Muscle of leg (tissue), 3 donors: ENCODE measurements at regions not wholly inside any gene's neighbourhood (a gene's known extent, or its start where the extent isn't known, plus 50 kb on each side); places are given as distances from the start of the nearest gene placed in this dataset.
A peak's percentile ranks its signal among the peaks of the same experiment; 100 is the strongest.

Experiments used
- DNase-seq: peaks from one replicate; pipeline ENCODE4 v3.0.0; 2013
- H3K27ac ChIP-seq: one replicate; pipeline ENCODE4 v1.5.1; 2013; ENCODE audit warnings: mild to moderate bottlenecking, low read length, control low read depth
- H3K27me3 ChIP-seq: one replicate; pipeline ENCODE4 v1.6.1; 2013; ENCODE audit warnings: low read length; ENCODE audit not compliant: control insufficient read depth, insufficient read depth
- H3K36me3 ChIP-seq: one replicate; pipeline ENCODE4 v1.6.1; 2013; ENCODE audit warnings: low read length; ENCODE audit not compliant: control insufficient read depth, insufficient read depth
- H3K4me1 ChIP-seq: one replicate; pipeline ENCODE4 v1.6.1; 2013; ENCODE audit warnings: low read length; ENCODE audit not compliant: control insufficient read depth, insufficient read depth
- H3K4me3 ChIP-seq: one replicate; pipeline ENCODE4 v1.5.1; 2013; ENCODE audit warnings: low read length, control low read depth
- H3K9me3 ChIP-seq: replicated peaks from 2 replicates; pipeline ENCODE4 v1.6.1; 2013; ENCODE audit warnings: low read depth, low read length; ENCODE audit not compliant: control insufficient read depth
- WGBS: methylation state at CpG from one replicate; pipeline ENCODE4 v1.1.5; 2013; ENCODE audit warnings: missing lambda C conversion rate; ENCODE audit not compliant: insufficient coverage; 5-methylcytosine and 5-hydroxymethylcytosine counted together

- H3K27me3 ChIP-seq, result no peaks in the 10 kb centered on the region
- no peak overlapping the region for H3K4me3 ChIP-seq
- DNase-seq, result peak; percentile 90
- H3K27ac ChIP-seq, result peak overlapping the region; percentile 80
- 0% methylated on average over 4 of the region's 12 CpGs for WGBS
- H3K9me3 ChIP-seq, result peaks cover 2% of the 10 kb centered on the region
- no peaks in the 10 kb centered on the region for H3K36me3 ChIP-seq
- peaks cover 58% of the 10 kb centered on the region for H3K4me1 ChIP-seq
Measured at GRCh38 chr12:4135919-4136605, 137.5 kb upstream of the CCND2 start.

- Histone ChIP-seq H3K27ac (peak overlapping the region; percentile 90), H3K9me3 (peaks cover 2% of the 10 kb centered on the region), H3K36me3 (no peaks in the 10 kb centered on the region), H3K4me1 (peaks cover 47% of the 10 kb centered on the region), H3K27me3 (no peaks in the 10 kb centered on the region), H3K4me3 (no peak overlapping the region)
- DNase-seq, result peak; percentile 86
- WGBS, result no CpG with 5 or more reads among the region's 12 CpGs
Measured at GRCh38 chr12:4134448-4135263, 138.9 kb upstream of the CCND2 start.

DNA sequence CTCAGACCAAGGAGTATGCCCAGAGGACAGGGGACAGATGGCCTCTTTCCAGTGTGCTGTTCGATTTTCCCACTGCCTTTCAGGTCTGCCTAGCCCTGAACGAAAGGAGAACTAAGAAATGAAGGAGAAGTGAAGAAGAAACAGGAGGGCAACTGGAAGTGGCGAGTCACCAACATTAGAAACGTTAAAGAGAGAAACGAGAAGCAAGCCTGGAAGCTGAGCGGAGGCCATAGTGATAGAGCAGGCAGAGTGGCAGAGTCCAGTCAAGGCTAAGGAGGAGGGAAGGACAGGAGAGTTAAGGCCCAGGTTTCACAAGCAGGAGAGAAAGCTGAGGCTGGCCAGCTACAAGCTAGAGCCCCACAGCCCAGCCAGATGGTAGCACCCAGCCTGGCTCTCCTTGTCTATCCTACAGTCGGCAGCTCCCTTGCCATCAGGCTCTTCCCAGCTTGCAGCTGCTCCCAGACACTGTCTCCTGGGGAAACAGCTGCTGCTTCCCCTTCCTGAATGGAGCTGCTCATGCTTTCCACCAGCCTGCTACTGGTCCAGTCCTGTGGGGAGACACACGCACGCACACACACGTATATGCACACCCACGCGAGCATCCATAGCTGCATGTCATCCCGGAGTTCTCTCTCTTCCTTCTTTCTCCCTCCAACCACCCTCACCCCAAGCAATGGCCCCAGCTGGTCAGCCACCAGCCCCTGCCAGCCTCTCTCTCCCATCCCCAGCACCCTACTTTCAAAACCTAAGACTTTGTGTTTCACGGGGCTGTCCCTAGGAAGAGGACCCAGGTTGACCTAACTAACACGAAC lies 139.7 kb upstream of the CCND2 start:
- H3K4me1 ChIP-seq, result peaks cover 47% of the 10 kb centered on the region
- DNase-seq, result peak; percentile 94
- 25% methylated on average over 12 of the region's 15 CpGs for WGBS
- H3K27ac ChIP-seq, result peak overlapping the region; percentile 90
- peaks cover 2% of the 10 kb centered on the region for H3K9me3 ChIP-seq
- H3K27me3 ChIP-seq, result no peaks in the 10 kb centered on the region
- H3K36me3 ChIP-seq, result no peaks in the 10 kb centered on the region
- H3K4me3 ChIP-seq, result no peak overlapping the region

DNA sequence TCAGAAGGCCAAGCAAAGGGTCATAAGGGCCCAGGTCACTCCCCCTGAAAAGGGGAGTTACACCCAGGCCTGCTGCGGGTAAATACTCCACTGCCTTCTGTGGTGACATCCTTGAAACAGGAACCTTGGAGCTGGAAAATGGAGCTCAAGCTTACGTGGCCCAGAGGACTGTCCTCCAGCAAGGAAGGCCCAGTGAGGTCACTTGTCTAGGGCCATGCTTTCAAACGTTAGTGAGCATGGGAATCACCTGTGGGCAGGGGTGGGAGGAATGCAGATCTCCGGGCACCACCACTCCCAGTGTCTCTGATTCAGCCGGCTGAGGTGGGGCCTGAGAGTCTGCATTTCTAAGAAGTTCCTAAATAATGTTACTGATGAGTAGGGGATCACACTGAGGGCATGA lies 140.5 kb upstream of the CCND2 start:
- no peaks in the 10 kb centered on the region for H3K36me3 ChIP-seq
- DNase-seq, result no peak
- 71% methylated on average over 4 of the region's 5 CpGs for WGBS
- H3K27ac ChIP-seq, result no peak overlapping the region
- H3K4me3 ChIP-seq, result no peak overlapping the region
- peaks cover 47% of the 10 kb centered on the region for H3K4me1 ChIP-seq
- no peaks in the 10 kb centered on the region for H3K27me3 ChIP-seq
- H3K9me3 ChIP-seq, result peaks cover 2% of the 10 kb centered on the region

- WGBS, result 48% methylated on average over 5 of the region's 6 CpGs
- Histone ChIP-seq H3K36me3 (no peaks in the 10 kb centered on the region), H3K4me1 (peaks cover 45% of the 10 kb centered on the region), H3K4me3 (no peak overlapping the region), H3K9me3 (no peaks in the 10 kb centered on the region), H3K27me3 (no peaks in the 10 kb centered on the region), H3K27ac (no peak overlapping the region)
- no peak for DNase-seq
Measured at GRCh38 chr12:4121506-4122020, 152.0 kb upstream of the CCND2 start.

DNA sequence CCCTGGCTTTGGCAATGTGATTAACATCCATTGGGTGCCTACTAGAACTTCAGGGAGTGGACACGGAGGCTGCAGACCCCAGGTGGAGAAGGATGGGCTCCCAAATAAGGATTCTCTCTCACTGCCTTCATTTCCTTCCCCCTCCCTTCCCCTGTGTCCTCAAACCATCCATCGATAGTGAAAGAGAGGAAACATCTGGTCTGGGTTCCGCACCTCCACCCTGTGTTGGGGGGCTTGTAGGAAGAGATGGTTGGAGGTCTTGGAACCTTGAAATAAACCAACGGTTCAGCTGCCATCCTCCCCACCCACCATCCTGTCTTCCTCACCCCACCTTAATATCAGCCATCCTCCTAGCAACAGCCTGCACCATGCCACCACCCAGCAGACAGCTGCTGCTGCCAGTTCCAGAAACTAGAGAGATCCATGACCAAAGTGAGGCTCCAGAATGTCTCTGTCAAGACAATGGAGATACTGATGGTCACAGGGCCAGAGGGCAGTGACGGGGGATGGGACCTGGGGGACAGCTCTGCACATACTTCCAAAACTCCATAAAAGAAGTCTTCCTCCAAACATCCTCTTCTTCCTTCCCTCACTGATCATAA lies 153.1 kb upstream of the CCND2 start:
- no CpG with 5 or more reads among the region's 5 CpGs for WGBS
- no peak overlapping the region for H3K4me3 ChIP-seq
- H3K27ac ChIP-seq, result peak overlapping the region; percentile 52
- no peaks in the 10 kb centered on the region for H3K27me3 ChIP-seq
- peaks cover 56% of the 10 kb centered on the region for H3K4me1 ChIP-seq
- no peaks in the 10 kb centered on the region for H3K9me3 ChIP-seq
- H3K36me3 ChIP-seq, result no peaks in the 10 kb centered on the region
- DNase-seq, result peak; percentile 77

DNA sequence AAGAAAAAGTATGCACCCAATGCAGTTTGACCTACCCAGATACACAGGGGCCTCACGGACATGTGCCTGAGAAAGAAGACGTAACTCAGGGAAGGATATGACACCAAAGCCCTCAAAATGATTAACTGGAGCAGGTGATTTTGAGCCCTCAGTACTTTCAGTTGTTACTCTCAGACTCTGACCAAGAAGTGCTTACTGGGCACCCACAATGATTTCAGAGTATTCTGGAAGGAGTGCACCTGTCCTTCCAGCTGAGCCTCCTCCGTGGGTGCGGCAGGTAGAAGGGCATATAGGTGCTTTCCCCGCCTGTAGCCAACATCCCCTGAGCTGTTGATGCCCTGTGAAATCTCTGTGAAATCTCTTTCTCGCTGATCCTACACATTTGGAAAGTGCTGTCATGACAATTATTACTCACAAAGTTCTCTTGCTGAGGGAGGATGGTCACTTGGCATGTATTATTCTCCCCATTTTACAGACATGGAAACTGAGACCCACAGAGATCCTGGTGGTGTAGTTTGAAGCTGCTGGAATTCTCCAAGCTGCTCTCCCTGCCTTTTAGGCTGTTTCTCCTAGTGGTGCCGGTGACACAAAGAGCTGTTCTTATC lies 154.3 kb upstream of the CCND2 start:
- Histone ChIP-seq H3K4me1 (peaks cover 61% of the 10 kb centered on the region), H3K4me3 (no peak overlapping the region), H3K27ac (peak overlapping the region; percentile 25), H3K9me3 (no peaks in the 10 kb centered on the region), H3K36me3 (no peaks in the 10 kb centered on the region), H3K27me3 (no peaks in the 10 kb centered on the region)
- 73% methylated on average over 5 of the region's 7 CpGs for WGBS
- no peak for DNase-seq

GRCh38 chr12:4118601-4119156 lies 154.9 kb upstream of the CCND2 start:
- no peak overlapping the region for H3K4me3 ChIP-seq
- 0% methylated on average over 1 of the region's 7 CpGs for WGBS
- H3K27ac ChIP-seq, result peak overlapping the region; percentile 63

GRCh38 chr12:4118017-4118510 lies 155.5 kb upstream of the CCND2 start:
- no peaks in the 10 kb centered on the region for H3K9me3 ChIP-seq
- no peaks in the 10 kb centered on the region for H3K27me3 ChIP-seq
- H3K36me3 ChIP-seq, result no peaks in the 10 kb centered on the region
- peaks cover 71% of the 10 kb centered on the region for H3K4me1 ChIP-seq
- peak; percentile 93 for DNase-seq
- 0% methylated on average over 1 of the region's 7 CpGs for WGBS
- H3K27ac ChIP-seq, result peak overlapping the region; percentile 63
- H3K4me3 ChIP-seq, result no peak overlapping the region

More at GRCh38 chr12:4118601-4119156, 154.9 kb upstream of the CCND2 start:
- H3K9me3 ChIP-seq, result no peaks in the 10 kb centered on the region
- no peaks in the 10 kb centered on the region for H3K27me3 ChIP-seq
- H3K4me1 ChIP-seq, result peaks cover 65% of the 10 kb centered on the region
- H3K36me3 ChIP-seq, result no peaks in the 10 kb centered on the region
- DNase-seq, result no peak
